ENCODE measurements at regions not wholly inside any gene's neighbourhood (a gene's known extent, or its start where the extent isn't known, plus 50 kb on each side); places are given as distances from the start of the nearest gene placed in this dataset.

GRCh38 chr2:238593236-238593635 is 166.5 kb downstream of the ASB1 start:
- intact Hi-C loops (cut with DNase I): no loop called here
- DNase-seq (ENCODE audit: low spot score): peak; percentile 65

- intact Hi-C loops (cut with DNase I): no loop called here
- no peak for DNase-seq (ENCODE audit: low spot score)
Measured at GRCh38 chr2:238593678-238594077, 167.0 kb downstream of the ASB1 start.

GRCh38 chr2:238594796-238595749 is 168.3 kb downstream of the ASB1 start:
- intact Hi-C loops (cut with DNase I): no loop called here
- DNase-seq (ENCODE audit: low spot score): peak; percentile 64

GRCh38 chr2:238595750-238596570 is 169.2 kb downstream of the ASB1 start:
- DNase-seq (ENCODE audit: low spot score): peak; percentile 78
- intact Hi-C loops (cut with DNase I): loop anchor here in 1 of 2 donors (2.0 kb wide), 1 partner anchor 51 kb away; no protein-coding TSS in a partner anchor

- DNase-seq (ENCODE audit: low spot score): peak; percentile 89
- intact Hi-C loops (cut with DNase I): loop anchor here in 1 of 2 donors (2.0 kb wide), 1 partner anchor 50 kb away; no protein-coding TSS in a partner anchor
Measured at GRCh38 chr2:238596571-238597551, 170.1 kb downstream of the ASB1 start.

- intact Hi-C loops (cut with DNase I): loop anchor here in 1 of 2 donors (2.0 kb wide), 1 partner anchor 49 kb away; no protein-coding TSS in a partner anchor
- peak; percentile 58 for DNase-seq (ENCODE audit: low spot score)
Measured at GRCh38 chr2:238597638-238598528, 171.2 kb downstream of the ASB1 start.

- peak; percentile 48 for DNase-seq (ENCODE audit: low spot score)
- intact Hi-C loops (cut with DNase I): no loop called here
Measured at GRCh38 chr2:238598802-238599530, 172.2 kb downstream of the ASB1 start.

- DNase-seq (ENCODE audit: low spot score): peak; percentile 68
- intact Hi-C loops (cut with DNase I): no loop called here
Measured at GRCh38 chr2:238599549-238600505, 173.1 kb downstream of the ASB1 start.

- DNase-seq (ENCODE audit: low spot score): peak; percentile 57
- intact Hi-C loops (cut with DNase I): no loop called here
Measured at GRCh38 chr2:238600506-238601432, 174.0 kb downstream of the ASB1 start.

GRCh38 chr2:238601433-238602222 is 174.9 kb downstream of the ASB1 start:
- intact Hi-C loops (cut with DNase I): no loop called here
- DNase-seq (ENCODE audit: low spot score): peak; percentile 85

- intact Hi-C loops (cut with DNase I): no loop called here
- DNase-seq (ENCODE audit: low spot score): no peak
Measured at GRCh38 chr2:238602223-238602960, 175.7 kb downstream of the ASB1 start.

- intact Hi-C loops (cut with DNase I): no loop called here
- no peak for DNase-seq (ENCODE audit: low spot score)
Measured at GRCh38 chr2:238603596-238603995, 176.9 kb downstream of the ASB1 start.

- DNase-seq (ENCODE audit: low spot score): no peak
- intact Hi-C loops (cut with DNase I): no loop called here
Measured at GRCh38 chr2:238606311-238606710, 179.6 kb downstream of the ASB1 start.

GRCh38 chr2:238613610-238614009 is 186.9 kb downstream of the ASB1 start:
- intact Hi-C loops (cut with DNase I): no loop called here

More at GRCh38 chr2:238613610-238614009, 186.9 kb downstream of the ASB1 start:
- DNase-seq (ENCODE audit: low spot score): no peak

Measured in posterior vena cava (tissue), 2 donors.